Vagina (tissue), 2 donors: ENCODE measurements at regions not wholly inside any gene's neighbourhood (a gene's known extent, or its start where the extent isn't known, plus 50 kb on each side); places are given as distances from the start of the nearest gene placed in this dataset.

Source experiments
- DNase-seq, 2 donors: peaks; one replicate each; pipeline ENCODE4 v3.0.0-alpha.2; 2017; ENCODE audit errors: extremely low spot score in 2 of 2
- H3K27ac ChIP-seq: fragments of 200-600 bp; sonication (generic); one replicate; pipeline ENCODE4 v1.5.1; 2019
- H3K27me3 ChIP-seq: fragments of 200-600 bp; sonication (generic); one replicate; pipeline ENCODE4 v1.5.1; 2019
- H3K36me3 ChIP-seq, 2 donors: fragments of 200-600 bp; sonication (generic); one replicate each; pipeline ENCODE4 v1.5.1; 2017 to 2019
- H3K4me1 ChIP-seq: fragments of 200-600 bp; sonication (generic); one replicate; pipeline ENCODE4 v1.5.1; 2019
- H3K4me3 ChIP-seq, 2 donors: fragments of 200-600 bp; sonication (generic); 1 replicate in 1 of 2; 2 replicates in 1 of 2; pipeline ENCODE4 v1.5.1; 2016 to 2019
- H3K9me3 ChIP-seq: fragments of 200-600 bp; sonication (generic); one replicate; pipeline ENCODE4 v1.5.1; 2019
- POLR2A ChIP-seq, 2 donors: fragments of 450-650 bp; IDR thresholded peaks; one replicate each; pipeline ENCODE4 v1.6.1; 2017; ENCODE audit warnings: antibody characterized with exemption in 2 of 2, mild to moderate bottlenecking in 2 of 2, moderate library complexity in 2 of 2
- POLR2AphosphoS5 ChIP-seq, 2 donors: sonication (generic); formaldehyde crosslinking; IDR thresholded peaks; one replicate each; pipeline ENCODE4 v1.9.0; 2017; ENCODE audit warnings: antibody characterized with exemption in 2 of 2, mild to moderate bottlenecking in 2 of 2, low read depth in 1 of 2; ENCODE audit not compliant: insufficient read depth in 1 of 2
- intact Hi-C: fragments of 100-400 bp; cut with DNase I; formaldehyde crosslinking; loops from one replicate; pipeline ENCODE4 v1.15.1; 2023
- TF ChIP-seq, protein P1 (sequence below), 3 experiments: fragments of 450-650 bp in 2 of 3; fragments of 200-600 bp in 1 of 3; sonication (generic) in 1 of 3; IDR thresholded peaks; one replicate each; pipeline ENCODE4 v1.5.1; 2017 to 2019; ENCODE audit warnings: antibody characterized with exemption in 3 of 3, mild to moderate bottlenecking in 2 of 3, moderate library complexity in 2 of 3

DNA sequence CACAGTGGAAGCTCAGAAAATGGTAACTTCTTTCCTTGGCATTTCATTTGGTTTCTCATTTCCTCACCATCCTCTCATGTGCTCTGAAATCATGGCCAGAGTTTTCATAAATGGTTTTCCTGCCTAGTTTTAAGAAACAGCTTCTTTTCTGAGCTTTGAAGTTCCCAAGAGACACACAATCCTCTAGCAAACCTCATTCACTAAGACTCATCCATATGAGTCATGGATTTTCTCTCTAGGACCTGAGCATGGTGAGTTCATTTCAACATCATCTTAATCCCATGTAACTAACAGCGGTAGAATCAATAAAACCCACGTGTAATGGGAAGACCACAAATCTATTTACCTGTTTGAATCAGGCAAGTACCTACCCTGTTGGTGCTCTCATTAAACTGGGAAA is 274.5 kb upstream of the LRTM1 start:
- H3K27me3 ChIP-seq, result no peaks in the 10 kb centered on the region
- no peaks in the 10 kb centered on the region for H3K9me3 ChIP-seq
- DNase-seq, result no peak
- TF ChIP-seq POLR2AphosphoS5 (IDR thresholded peaks at IDR 0.05; ENCODE audit: insufficient read depth in 1 of 2, low read depth in 1 of 2) (no peak), POLR2A (IDR thresholded peaks at IDR 0.05) (no peak)
- TF ChIP-seq, protein P1, sequence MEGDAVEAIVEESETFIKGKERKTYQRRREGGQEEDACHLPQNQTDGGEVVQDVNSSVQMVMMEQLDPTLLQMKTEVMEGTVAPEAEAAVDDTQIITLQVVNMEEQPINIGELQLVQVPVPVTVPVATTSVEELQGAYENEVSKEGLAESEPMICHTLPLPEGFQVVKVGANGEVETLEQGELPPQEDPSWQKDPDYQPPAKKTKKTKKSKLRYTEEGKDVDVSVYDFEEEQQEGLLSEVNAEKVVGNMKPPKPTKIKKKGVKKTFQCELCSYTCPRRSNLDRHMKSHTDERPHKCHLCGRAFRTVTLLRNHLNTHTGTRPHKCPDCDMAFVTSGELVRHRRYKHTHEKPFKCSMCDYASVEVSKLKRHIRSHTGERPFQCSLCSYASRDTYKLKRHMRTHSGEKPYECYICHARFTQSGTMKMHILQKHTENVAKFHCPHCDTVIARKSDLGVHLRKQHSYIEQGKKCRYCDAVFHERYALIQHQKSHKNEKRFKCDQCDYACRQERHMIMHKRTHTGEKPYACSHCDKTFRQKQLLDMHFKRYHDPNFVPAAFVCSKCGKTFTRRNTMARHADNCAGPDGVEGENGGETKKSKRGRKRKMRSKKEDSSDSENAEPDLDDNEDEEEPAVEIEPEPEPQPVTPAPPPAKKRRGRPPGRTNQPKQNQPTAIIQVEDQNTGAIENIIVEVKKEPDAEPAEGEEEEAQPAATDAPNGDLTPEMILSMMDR (IDR thresholded peaks at IDR 0.05), result no peak
- intact Hi-C loops, result no loop called here
- H3K36me3 ChIP-seq, result no peaks in the 10 kb centered on the region
- H3K4me1 ChIP-seq, result no peaks in the 10 kb centered on the region
- H3K27ac ChIP-seq, result no peak overlapping the region
- H3K4me3 ChIP-seq, result no peak overlapping the region

DNA sequence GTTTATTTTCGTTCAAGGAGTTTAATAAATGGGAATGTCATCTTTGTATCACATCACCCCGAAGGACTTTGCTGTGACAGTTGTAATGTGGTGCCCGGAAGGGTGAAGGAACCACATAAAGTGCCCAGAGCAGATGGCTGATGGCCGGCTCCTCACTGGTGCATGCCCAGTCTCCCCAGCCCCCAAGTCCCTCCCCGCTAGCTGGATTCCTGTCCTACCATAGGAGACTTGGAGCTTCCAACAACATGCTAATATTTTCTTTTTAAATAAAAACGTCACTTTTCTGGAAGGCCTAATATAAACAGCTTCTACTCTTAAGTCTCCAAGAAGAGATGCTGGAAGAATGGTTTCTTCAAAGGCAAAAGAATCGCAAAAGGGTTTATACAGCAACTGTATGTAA is 273.9 kb upstream of the LRTM1 start:
- no peak for DNase-seq
- no peaks in the 10 kb centered on the region for H3K9me3 ChIP-seq
- H3K4me3 ChIP-seq, result no peak overlapping the region
- no peaks in the 10 kb centered on the region for H3K36me3 ChIP-seq
- no peak for TF ChIP-seq POLR2AphosphoS5 (IDR thresholded peaks at IDR 0.05; ENCODE audit: insufficient read depth in 1 of 2, low read depth in 1 of 2)
- TF ChIP-seq, protein P1 (IDR thresholded peaks at IDR 0.05), result no peak
- H3K4me1 ChIP-seq, result no peaks in the 10 kb centered on the region
- no peaks in the 10 kb centered on the region for H3K27me3 ChIP-seq
- H3K27ac ChIP-seq, result no peak overlapping the region
- intact Hi-C loops, result no loop called here

DNA sequence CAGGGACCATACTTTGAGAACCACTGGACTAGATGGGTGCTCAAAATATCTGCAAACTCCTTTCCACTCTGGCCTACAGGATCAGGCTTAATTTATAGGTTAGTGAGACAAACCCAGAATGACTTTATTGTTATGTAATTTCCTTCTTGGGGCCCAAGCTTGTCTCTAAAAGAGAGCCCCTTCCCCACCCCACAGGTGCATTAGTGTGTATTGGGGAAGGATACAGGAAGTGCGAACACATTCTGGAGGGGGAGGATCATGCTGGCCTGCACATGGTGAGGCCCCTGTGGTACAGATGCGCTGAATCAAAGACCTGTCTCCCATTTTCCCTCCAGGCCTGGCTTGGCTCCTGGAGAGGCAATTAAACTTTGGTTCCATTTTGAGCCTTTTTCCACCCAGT is 273.0 kb upstream of the LRTM1 start:
- no peaks in the 10 kb centered on the region for H3K36me3 ChIP-seq
- no peak for DNase-seq
- no peaks in the 10 kb centered on the region for H3K9me3 ChIP-seq
- no peak overlapping the region for H3K4me3 ChIP-seq
- intact Hi-C loops, result no loop called here
- no peaks in the 10 kb centered on the region for H3K4me1 ChIP-seq
- no peak overlapping the region for H3K27ac ChIP-seq
- H3K27me3 ChIP-seq, result no peaks in the 10 kb centered on the region
- TF ChIP-seq, protein P1 (IDR thresholded peaks at IDR 0.05), result no peak
- TF ChIP-seq POLR2A (IDR thresholded peaks at IDR 0.05) (no peak), POLR2AphosphoS5 (IDR thresholded peaks at IDR 0.05; ENCODE audit: insufficient read depth in 1 of 2, low read depth in 1 of 2) (no peak)

DNA sequence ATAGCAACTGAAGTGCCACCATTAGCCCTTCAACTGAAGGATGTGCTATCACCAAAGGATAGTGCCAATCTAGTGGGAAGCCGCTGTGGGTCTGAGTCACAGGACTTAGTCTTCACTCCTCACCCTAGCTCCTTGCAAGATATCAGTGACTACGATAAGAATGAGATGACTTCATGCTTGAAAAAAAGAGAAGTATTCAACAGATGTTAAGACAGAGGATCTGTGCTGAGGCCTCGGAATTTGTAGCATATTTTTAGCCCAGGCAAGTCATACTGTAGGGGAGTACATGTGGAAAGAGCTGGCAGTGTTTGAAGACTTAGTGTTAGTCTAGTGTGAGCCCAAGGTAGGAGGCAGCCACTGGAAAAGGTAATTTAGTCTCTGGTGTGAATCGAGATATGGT is 270.7 kb upstream of the LRTM1 start:
- intact Hi-C loops, result no loop called here

DNA sequence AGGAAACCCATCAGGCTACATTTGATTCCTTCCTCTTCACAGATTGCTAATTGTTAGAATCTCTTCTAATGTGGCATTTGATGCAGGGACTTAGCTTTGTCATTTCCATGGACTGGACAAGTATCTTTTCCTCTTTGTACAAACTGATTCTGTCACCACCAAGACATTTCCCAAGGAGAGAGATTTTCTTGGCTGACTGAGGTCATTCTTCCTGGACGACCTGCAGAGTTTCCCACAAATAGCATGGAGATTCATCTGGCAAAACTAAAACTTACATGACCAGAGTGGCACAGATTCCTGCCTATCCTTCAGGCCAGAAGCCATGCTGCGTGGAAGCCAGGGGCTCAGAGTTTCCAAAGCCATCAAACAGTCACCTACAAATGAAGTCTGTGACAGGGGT is 269.2 kb upstream of the LRTM1 start:
- Histone ChIP-seq H3K27ac (no peak overlapping the region), H3K9me3 (no peaks in the 10 kb centered on the region), H3K36me3 (no peaks in the 10 kb centered on the region), H3K4me1 (no peaks in the 10 kb centered on the region), H3K4me3 (no peak overlapping the region), H3K27me3 (no peaks in the 10 kb centered on the region)
- intact Hi-C loops, result no loop called here
- no peak for TF ChIP-seq POLR2AphosphoS5 (IDR thresholded peaks at IDR 0.05; ENCODE audit: insufficient read depth in 1 of 2, low read depth in 1 of 2)
- no peak for TF ChIP-seq POLR2A (IDR thresholded peaks at IDR 0.05)
- TF ChIP-seq, protein P1 (IDR thresholded peaks at IDR 0.05), result no peak
- DNase-seq, result no peak

More for the DNA sequence above, 270.7 kb upstream of the LRTM1 start:
- no peaks in the 10 kb centered on the region for H3K36me3 ChIP-seq
- no peak for DNase-seq
- H3K27ac ChIP-seq, result no peak overlapping the region
- no peaks in the 10 kb centered on the region for H3K27me3 ChIP-seq
- no peak overlapping the region for H3K4me3 ChIP-seq
- H3K9me3 ChIP-seq, result no peaks in the 10 kb centered on the region
- no peak for TF ChIP-seq POLR2A (IDR thresholded peaks at IDR 0.05)
- TF ChIP-seq POLR2AphosphoS5 (IDR thresholded peaks at IDR 0.05; ENCODE audit: insufficient read depth in 1 of 2, low read depth in 1 of 2), result no peak
- no peaks in the 10 kb centered on the region for H3K4me1 ChIP-seq

DNA sequence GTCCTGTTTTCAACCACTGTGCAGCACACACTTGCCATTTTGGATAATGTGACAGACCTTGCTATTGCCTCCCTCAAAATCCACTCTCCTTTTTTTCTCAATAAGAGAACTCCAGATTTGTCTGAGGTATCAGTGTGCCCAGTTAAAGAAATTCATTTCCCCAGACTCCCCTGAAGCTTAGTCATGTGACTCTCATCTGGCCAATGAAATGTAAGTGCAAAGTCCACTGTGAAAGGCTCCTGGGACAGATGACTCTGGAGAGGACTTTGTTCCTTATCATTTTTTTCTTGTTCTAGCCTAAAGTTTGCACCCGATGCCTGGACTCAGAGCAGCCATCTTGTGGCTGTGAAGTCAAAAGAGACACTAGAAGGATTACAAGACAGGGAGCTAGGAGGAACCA is 268.6 kb upstream of the LRTM1 start:
- intact Hi-C loops, result no loop called here
- Histone ChIP-seq H3K27me3 (no peaks in the 10 kb centered on the region), H3K4me1 (no peaks in the 10 kb centered on the region), H3K36me3 (no peaks in the 10 kb centered on the region), H3K27ac (no peak overlapping the region), H3K4me3 (no peak overlapping the region), H3K9me3 (no peaks in the 10 kb centered on the region)
- TF ChIP-seq POLR2A (IDR thresholded peaks at IDR 0.05) (no peak), POLR2AphosphoS5 (IDR thresholded peaks at IDR 0.05; ENCODE audit: insufficient read depth in 1 of 2, low read depth in 1 of 2) (no peak)
- TF ChIP-seq, protein P1 (IDR thresholded peaks at IDR 0.05), result no peak
- no peak for DNase-seq
